ENCODE measurements at regions not wholly inside any gene's neighbourhood (a gene's known extent, or its start where the extent isn't known, plus 50 kb on each side); places are given as distances from the start of the nearest gene placed in this dataset.

DNA sequence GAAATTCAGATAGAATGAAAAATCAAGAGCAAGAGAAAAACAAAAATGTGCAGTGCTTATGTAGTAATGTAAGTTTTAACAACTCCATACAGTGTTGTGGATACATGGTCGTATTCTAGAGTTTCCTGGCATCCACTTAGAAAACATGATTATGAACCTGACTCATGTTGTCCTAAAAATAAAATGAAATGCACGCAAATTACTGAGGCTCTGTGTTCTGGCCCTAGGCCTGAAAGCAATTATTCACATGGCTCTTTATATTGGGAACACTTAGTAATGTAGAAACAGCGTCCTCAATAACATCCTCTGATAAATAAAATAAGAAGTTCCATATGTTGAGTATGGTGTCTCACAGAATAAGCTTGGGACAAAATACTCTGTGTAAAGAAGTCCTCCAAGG lies 200.2 kb upstream of the SEMA3E start:
- Histone ChIP-seq H4K20me1 (replicated peaks in 1 of 2; ENCODE audit: control insufficient read depth in 1 of 2, insufficient read depth in 2 of 2, low read length in 2 of 2) (no peaks in the 10 kb centered on the region), H4K91ac (replicated peaks; ENCODE audit: insufficient read length, low read length) (no peak overlapping the region), H3K36me3 (ENCODE audit: control insufficient read depth in 2 of 4, insufficient read depth in 4 of 4, low read length in 3 of 4) (no peaks in the 10 kb centered on the region), H2BK20ac (ENCODE audit: low read length) (no peak overlapping the region), H3K4ac (replicated peaks; ENCODE audit: insufficient read length, low read depth, low read length) (no peak overlapping the region), H3K9ac (replicated peaks in 1 of 4; ENCODE audit: extremely low read depth in 1 of 4, low read depth in 3 of 4, low read length in 3 of 4) (no peak overlapping the region), H3K79me1 (ENCODE audit: low read depth, low read length) (no peaks in the 10 kb centered on the region), H3K4me1 (replicated peaks in 1 of 4; ENCODE audit: control insufficient read depth in 3 of 4, insufficient read depth in 4 of 4, low read length in 3 of 4) (peaks cover 0 to 4% (median 0%) of the 10 kb centered on the region in 4 experiments; a peak in 3 of 7 replicates), H4K5ac (ENCODE audit: insufficient read length, low read depth, low read length) (no peak overlapping the region), H3K56ac (replicated peaks; ENCODE audit: insufficient read length, low read depth, low read length) (no peak overlapping the region), H3K23ac (ENCODE audit: insufficient read length) (no peak overlapping the region), H2BK12ac (ENCODE audit: low read depth, low read length) (no peak overlapping the region), H2BK15ac (ENCODE audit: low read length) (no peak overlapping the region), H2BK5ac (ENCODE audit: low read depth, low read length) (no peak overlapping the region), H3K14ac (ENCODE audit: insufficient read length) (no peak overlapping the region), H2BK120ac (replicated peaks; ENCODE audit: low read depth, low read length) (no peak overlapping the region), H3K27me3 (replicated peaks in 1 of 4; ENCODE audit: control insufficient read depth in 3 of 4, extremely low read depth in 1 of 4, insufficient read depth in 3 of 4, low read length in 3 of 4) (no peaks in the 10 kb centered on the region), H3K4me2 (ENCODE audit: insufficient read depth in 1 of 2, low read depth in 2 of 2, low read length in 2 of 2) (no peak overlapping the region), H3K4me3 (ENCODE audit: extremely low read depth in 1 of 4, insufficient read depth in 2 of 4, low read depth in 3 of 4, low read length in 4 of 4) (no peak overlapping the region), H4K8ac (ENCODE audit: extremely low read depth, insufficient read depth, low read length) (no peak overlapping the region), H3K79me2 (ENCODE audit: control insufficient read depth in 1 of 2, insufficient read depth in 2 of 2, low read length in 2 of 2) (no peaks in the 10 kb centered on the region), H3K9me3 (ENCODE audit: insufficient read depth in 2 of 2, low read depth in 1 of 2, low read length in 1 of 2) (no peaks in the 10 kb centered on the region; a peak in 1 of 4 replicates), H2AK5ac (ENCODE audit: low read depth, low read length) (no peak overlapping the region), H3K27ac (ENCODE audit: low read depth, low read length) (no peak overlapping the region), H2AFZ (ENCODE audit: low read length) (no peak overlapping the region), H3K18ac (ENCODE audit: extremely low read depth, low read length) (no peak overlapping the region), H3K23me2 (ENCODE audit: low read depth, low read length) (no peaks in the 10 kb centered on the region)
- 93% methylated on average over 3 of the region's 3 CpGs; no CpG with 5 or more reads in 1 of the 2 experiments for WGBS, 2 experiments (ENCODE audit: extremely low coverage in 1 of 2, insufficient coverage in 1 of 2, insufficient read length in 1 of 2, insufficient replicate concordance in 2 of 2, low coverage in 1 of 2, low lambda C conversion rate in 2 of 2, missing lambda C conversion rate in 1 of 2)
- CTCF ChIA-PET (ENCODE audit: partially characterized antibody), result interaction anchor here (0.9 to 1.2 kb wide), 2 partner anchors 20 to 26 kb away, joined by 3 read pairs; no protein-coding TSS in a partner anchor
- POLR2A ChIA-PET (ENCODE audit: partially characterized antibody), result no interaction called here
- FAIRE-seq, result no peak
- DNase-seq (ENCODE audit: low read depth in 1 of 2, low spot score in 2 of 2), result no peak
- no peak for TF ChIP-seq SAP30 (IDR thresholded peaks at IDR 0.05; ENCODE audit: insufficient read depth, insufficient replicate concordance, low read length)
- no peak for TF ChIP-seq BCL11A (IDR thresholded peaks at IDR 0.05; ENCODE audit: low read depth in 2 of 2, low read length in 2 of 2)
- TF ChIP-seq HDAC6 (IDR thresholded peaks at IDR 0.05; ENCODE audit: low read depth, low read length), result no peak
- TF ChIP-seq CHD2 (IDR thresholded peaks at IDR 0.05; ENCODE audit: low read length), result no peak
- TF ChIP-seq MAX (IDR thresholded peaks at IDR 0.05), result no peak
- TF ChIP-seq CBX5 (IDR thresholded peaks at IDR 0.05; ENCODE audit: low read depth, low read length), result no peak
- no peak for TF ChIP-seq HDAC2 (IDR thresholded peaks at IDR 0.05; ENCODE audit: borderline replicate concordance in 1 of 2, low read depth in 2 of 2, low read length in 2 of 2)
- no peak for TF ChIP-seq NRF1 (IDR thresholded peaks at IDR 0.05; ENCODE audit: low read depth, low read length)
- no peak for TF ChIP-seq SIX5 (IDR thresholded peaks at IDR 0.05; ENCODE audit: low read depth, low read length)
- TF ChIP-seq, protein P1, sequence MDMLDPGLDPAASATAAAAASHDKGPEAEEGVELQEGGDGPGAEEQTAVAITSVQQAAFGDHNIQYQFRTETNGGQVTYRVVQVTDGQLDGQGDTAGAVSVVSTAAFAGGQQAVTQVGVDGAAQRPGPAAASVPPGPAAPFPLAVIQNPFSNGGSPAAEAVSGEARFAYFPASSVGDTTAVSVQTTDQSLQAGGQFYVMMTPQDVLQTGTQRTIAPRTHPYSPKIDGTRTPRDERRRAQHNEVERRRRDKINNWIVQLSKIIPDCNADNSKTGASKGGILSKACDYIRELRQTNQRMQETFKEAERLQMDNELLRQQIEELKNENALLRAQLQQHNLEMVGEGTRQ (IDR thresholded peaks at IDR 0.05; ENCODE audit: low read length), result no peak
- TF ChIP-seq NANOG (IDR thresholded peaks at IDR 0.05; ENCODE audit: insufficient read depth, low read depth, low read length, poor library complexity, severe bottlenecking), result no peak
- TF ChIP-seq CHD1 (IDR thresholded peaks at IDR 0.05; ENCODE audit: low read depth, low read length), result no peak
- TF ChIP-seq GABPA (IDR thresholded peaks at IDR 0.05; ENCODE audit: borderline replicate concordance, insufficient read depth, low read length), result no peak

All from H1 (cell line).